ENCODE measurements at regions not wholly inside any gene's neighbourhood (a gene's known extent, or its start where the extent isn't known, plus 50 kb on each side); places are given as distances from the start of the nearest gene placed in this dataset.

GRCh38 chr14:28483506-28483905, 283.1 kb upstream of the FOXG1 start:
- H2AFZ ChIP-seq (ENCODE audit: low read depth, low read length), result no peak overlapping the region
- DNase-seq, result no peak

GRCh38 chr14:28488684-28489083, 277.9 kb upstream of the FOXG1 start:
- no peak overlapping the region for H2AFZ ChIP-seq (ENCODE audit: low read depth, low read length)
- H3K27me3 ChIP-seq (ENCODE audit: insufficient read depth, low read length, poor library complexity), result no peaks in the 10 kb centered on the region
- H3K79me2 ChIP-seq (ENCODE audit: insufficient read depth, low read length), result no peaks in the 10 kb centered on the region
- H3K9me3 ChIP-seq (ENCODE audit: insufficient read depth, low read length, severe bottlenecking), result no peaks in the 10 kb centered on the region
- no peaks in the 10 kb centered on the region for H3K4me1 ChIP-seq (ENCODE audit: insufficient read depth, low read length)
- ATAC-seq (ENCODE audit: insufficient read depth, low read depth) (no peak), DNase-seq (no peak)
- no peak overlapping the region for H3K4me3 ChIP-seq (ENCODE audit: low read depth in 1 of 2, low read length in 2 of 2)
- H3K4me2 ChIP-seq (ENCODE audit: insufficient read depth, low read length), result no peak overlapping the region
- no peak overlapping the region for H3K27ac ChIP-seq (ENCODE audit: low read length)
- no peak for TF ChIP-seq CTCF (IDR thresholded peaks at IDR 0.05; ENCODE audit: borderline replicate concordance, extremely low read depth, low read length, poor library complexity, severe bottlenecking)
- no peak for TF ChIP-seq EZH2 (IDR thresholded peaks at IDR 0.05; ENCODE audit: borderline replicate concordance, low read depth, low read length, severe bottlenecking)
- no peaks in the 10 kb centered on the region for H4K20me1 ChIP-seq (ENCODE audit: insufficient read depth, low read length)
- H3K36me3 ChIP-seq (ENCODE audit: insufficient read depth, low read length), result no peaks in the 10 kb centered on the region
- H3K9ac ChIP-seq (ENCODE audit: low read depth, low read length), result no peak overlapping the region

More at GRCh38 chr14:28483506-28483905, 283.1 kb upstream of the FOXG1 start:
- no peak for ATAC-seq (ENCODE audit: insufficient read depth, low read depth)
- no peaks in the 10 kb centered on the region for H3K4me1 ChIP-seq (ENCODE audit: insufficient read depth, low read length)
- H3K9me3 ChIP-seq (ENCODE audit: insufficient read depth, low read length, severe bottlenecking), result no peaks in the 10 kb centered on the region
- H3K36me3 ChIP-seq (ENCODE audit: insufficient read depth, low read length), result no peaks in the 10 kb centered on the region
- H3K4me2 ChIP-seq (ENCODE audit: insufficient read depth, low read length), result no peak overlapping the region
- H3K4me3 ChIP-seq (ENCODE audit: low read depth in 1 of 2, low read length in 2 of 2), result no peak overlapping the region
- H3K79me2 ChIP-seq (ENCODE audit: insufficient read depth, low read length), result no peaks in the 10 kb centered on the region
- no peak overlapping the region for H3K9ac ChIP-seq (ENCODE audit: low read depth, low read length)
- no peak overlapping the region for H3K27ac ChIP-seq (ENCODE audit: low read length)
- H3K27me3 ChIP-seq (ENCODE audit: insufficient read depth, low read length, poor library complexity), result no peaks in the 10 kb centered on the region
- no peak for TF ChIP-seq EZH2 (IDR thresholded peaks at IDR 0.05; ENCODE audit: borderline replicate concordance, low read depth, low read length, severe bottlenecking)
- TF ChIP-seq CTCF (IDR thresholded peaks at IDR 0.05; ENCODE audit: borderline replicate concordance, extremely low read depth, low read length, poor library complexity, severe bottlenecking), result no peak
- H4K20me1 ChIP-seq (ENCODE audit: insufficient read depth, low read length), result no peaks in the 10 kb centered on the region

GRCh38 chr14:28493516-28493915, 273.1 kb upstream of the FOXG1 start:
- Histone ChIP-seq H3K27ac (ENCODE audit: low read length) (no peak overlapping the region), H3K36me3 (ENCODE audit: insufficient read depth, low read length) (no peaks in the 10 kb centered on the region), H4K20me1 (ENCODE audit: insufficient read depth, low read length) (no peaks in the 10 kb centered on the region), H3K27me3 (ENCODE audit: insufficient read depth, low read length, poor library complexity) (no peaks in the 10 kb centered on the region), H3K9me3 (ENCODE audit: insufficient read depth, low read length, severe bottlenecking) (no peaks in the 10 kb centered on the region), H3K79me2 (ENCODE audit: insufficient read depth, low read length) (no peaks in the 10 kb centered on the region), H3K4me3 (ENCODE audit: low read depth in 1 of 2, low read length in 2 of 2) (no peak overlapping the region), H3K9ac (ENCODE audit: low read depth, low read length) (no peak overlapping the region), H3K4me2 (ENCODE audit: insufficient read depth, low read length) (no peak overlapping the region), H2AFZ (ENCODE audit: low read depth, low read length) (no peak overlapping the region), H3K4me1 (ENCODE audit: insufficient read depth, low read length) (no peaks in the 10 kb centered on the region)
- ATAC-seq (ENCODE audit: insufficient read depth, low read depth) (no peak), DNase-seq (no peak)
- TF ChIP-seq EZH2 (IDR thresholded peaks at IDR 0.05; ENCODE audit: borderline replicate concordance, low read depth, low read length, severe bottlenecking), result no peak
- no peak for TF ChIP-seq CTCF (IDR thresholded peaks at IDR 0.05; ENCODE audit: borderline replicate concordance, extremely low read depth, low read length, poor library complexity, severe bottlenecking)

- TF ChIP-seq EZH2 (IDR thresholded peaks at IDR 0.05; ENCODE audit: borderline replicate concordance, low read depth, low read length, severe bottlenecking) (no peak), CTCF (IDR thresholded peaks at IDR 0.05; ENCODE audit: borderline replicate concordance, extremely low read depth, low read length, poor library complexity, severe bottlenecking) (no peak)
- no peak overlapping the region for H3K9ac ChIP-seq (ENCODE audit: low read depth, low read length)
- no peak overlapping the region for H3K27ac ChIP-seq (ENCODE audit: low read length)
Measured at GRCh38 chr14:28494196-28494595, 272.4 kb upstream of the FOXG1 start.

More at GRCh38 chr14:28494196-28494595, 272.4 kb upstream of the FOXG1 start:
- Histone ChIP-seq H3K4me1 (ENCODE audit: insufficient read depth, low read length) (no peaks in the 10 kb centered on the region), H3K79me2 (ENCODE audit: insufficient read depth, low read length) (no peaks in the 10 kb centered on the region), H3K36me3 (ENCODE audit: insufficient read depth, low read length) (no peaks in the 10 kb centered on the region), H3K4me2 (ENCODE audit: insufficient read depth, low read length) (no peak overlapping the region), H3K9me3 (ENCODE audit: insufficient read depth, low read length, severe bottlenecking) (no peaks in the 10 kb centered on the region), H3K27me3 (ENCODE audit: insufficient read depth, low read length, poor library complexity) (no peaks in the 10 kb centered on the region), H2AFZ (ENCODE audit: low read depth, low read length) (no peak overlapping the region), H3K4me3 (ENCODE audit: low read depth in 1 of 2, low read length in 2 of 2) (no peak overlapping the region), H4K20me1 (ENCODE audit: insufficient read depth, low read length) (no peaks in the 10 kb centered on the region)
- DNase-seq (no peak), ATAC-seq (ENCODE audit: insufficient read depth, low read depth) (no peak)
